K562 (cell line): ENCODE measurements at regions not wholly inside any gene's neighbourhood (a gene's known extent, or its start where the extent isn't known, plus 50 kb on each side); places are given as distances from the start of the nearest gene placed in this dataset.

Experiments
- CBX2 ChIP-seq: fragments of 200-600 bp; sonication (generic); IDR thresholded peaks from one replicate; pipeline ENCODE4 v1.6.1; 2012; ENCODE audit warnings: mild to moderate bottlenecking, low read length, inconsistent platforms; ENCODE audit not compliant: insufficient read depth, poor library complexity, severe bottlenecking
- EP400 ChIP-seq: fragments of 450-650 bp; IDR thresholded peaks from 2 replicates; pipeline ENCODE4 v1.6.1; 2017; ENCODE audit warnings: antibody characterized with exemption, mild to moderate bottlenecking, moderate library complexity
- ETV5 ChIP-seq: sonication (generic); formaldehyde crosslinking; IDR thresholded peaks from 2 replicates; pipeline ENCODE4 v1.4.0; 2020; ENCODE audit warnings: low read depth, mild to moderate bottlenecking, missing genetic modification reagents
- HDAC1 ChIP-seq, 2 experiments: fragments of 450-650 bp; IDR thresholded peaks; 2 replicates each; pipeline ENCODE4 v1.6.1; 2016 to 2017; ENCODE audit warnings: inconsistent platforms in 1 of 2, mild to moderate bottlenecking in 1 of 2, moderate library complexity in 1 of 2
- SMAD3 ChIP-seq: fragments of 450-650 bp; formaldehyde crosslinking; conservative IDR thresholded peaks from 2 replicates; pipeline ENCODE4 v1.4.0; 2020; ENCODE audit warnings: mild to moderate bottlenecking
- ZNF282 ChIP-seq: sonication (generic); formaldehyde crosslinking; IDR thresholded peaks from 2 replicates; pipeline ENCODE4 v1.8.1; 2023; ENCODE audit warnings: missing genetic modification reagents
- ZNF551 ChIP-seq: fragments of 250-450 bp; sonication (Bioruptor Pico); IDR thresholded peaks from 2 replicates; pipeline ENCODE4 v1.5.0; 2021; ENCODE audit warnings: mild to moderate bottlenecking, moderate library complexity
- TF ChIP-seq, protein P1 (sequence below), 2 experiments: fragments of 250-450 bp in 1 of 2; fragments of 450-650 bp in 1 of 2; sonication (Bioruptor Pico) in 1 of 2; IDR thresholded peaks; 2 replicates each; pipeline versions ENCODE4 v1.6.1 to v1.8.0; 2016 to 2021; ENCODE audit warnings: mild to moderate bottlenecking in 2 of 2, moderate library complexity in 2 of 2, missing compliant biosample characterization in 1 of 2, missing genetic modification characterization in 1 of 2
- TF ChIP-seq, protein P2 (sequence below), 2 experiments: IDR thresholded peaks in 1 of 2; conservative IDR thresholded peaks in 1 of 2; 2 replicates each; pipeline ENCODE4 v1.6.1; 2016; ENCODE audit warnings: low read depth in 2 of 2, mild to moderate bottlenecking in 1 of 2, missing compliant biosample characterization in 1 of 2, missing genetic modification characterization in 1 of 2, moderate library complexity in 1 of 2
- TF ChIP-seq, protein P3 (sequence below): sonication (generic); formaldehyde crosslinking; IDR thresholded peaks from 2 replicates; pipeline ENCODE4 v1.8.0; 2023; ENCODE audit warnings: missing genetic modification reagents, mild to moderate bottlenecking, borderline replicate concordance

DNA sequence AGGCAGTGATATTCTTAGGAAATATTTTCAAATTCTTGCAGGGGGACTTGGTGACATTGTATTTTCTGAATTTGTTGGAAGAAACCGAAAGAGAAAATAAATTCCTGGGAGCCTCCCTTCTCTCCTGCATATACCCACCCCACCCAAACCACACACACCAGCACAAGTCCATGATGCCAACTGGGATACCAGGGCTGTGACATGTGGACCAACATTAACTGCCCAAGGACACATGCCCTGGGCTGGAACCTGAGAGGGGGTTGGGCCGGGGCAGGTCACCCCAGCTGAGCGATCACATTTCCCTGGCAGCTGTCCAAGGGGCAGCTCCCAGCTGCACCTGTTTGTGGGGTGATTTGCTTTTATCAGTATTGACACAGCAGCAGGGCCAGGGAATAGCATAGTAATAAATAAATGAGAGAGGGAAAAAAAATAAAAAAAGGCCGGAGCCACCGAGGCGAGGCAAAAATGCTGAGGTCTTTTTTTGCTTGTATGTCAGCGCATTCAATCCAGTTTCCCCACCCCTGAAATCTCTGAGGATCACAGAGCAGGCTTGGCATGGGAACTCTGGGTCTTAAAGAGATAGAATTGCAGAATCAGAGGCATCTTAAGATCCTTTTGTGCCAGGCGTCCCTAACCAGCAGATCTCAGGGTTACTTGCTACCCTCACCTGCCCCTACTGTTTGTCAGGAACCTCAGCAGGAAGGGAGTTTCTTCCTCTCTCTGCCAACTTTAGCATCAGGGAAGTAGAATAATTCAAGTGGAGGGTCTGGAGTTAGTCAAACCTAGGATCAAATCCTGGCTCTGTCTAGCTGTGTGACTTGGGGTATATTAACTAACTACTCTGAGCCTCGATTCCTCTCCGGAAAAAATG lies 66.5 kb upstream of the PIM1 start (continued):
- TF ChIP-seq, protein P1, sequence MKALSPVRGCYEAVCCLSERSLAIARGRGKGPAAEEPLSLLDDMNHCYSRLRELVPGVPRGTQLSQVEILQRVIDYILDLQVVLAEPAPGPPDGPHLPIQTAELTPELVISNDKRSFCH (CRISPR knock-in tag; IDR thresholded peaks at IDR 0.05) = no peak
- TF ChIP-seq, protein P1 (tag; IDR thresholded peaks at IDR 0.05) = peak; percentile 44; the same call in 1 of the 2 replicates
- TF ChIP-seq, protein P2, sequence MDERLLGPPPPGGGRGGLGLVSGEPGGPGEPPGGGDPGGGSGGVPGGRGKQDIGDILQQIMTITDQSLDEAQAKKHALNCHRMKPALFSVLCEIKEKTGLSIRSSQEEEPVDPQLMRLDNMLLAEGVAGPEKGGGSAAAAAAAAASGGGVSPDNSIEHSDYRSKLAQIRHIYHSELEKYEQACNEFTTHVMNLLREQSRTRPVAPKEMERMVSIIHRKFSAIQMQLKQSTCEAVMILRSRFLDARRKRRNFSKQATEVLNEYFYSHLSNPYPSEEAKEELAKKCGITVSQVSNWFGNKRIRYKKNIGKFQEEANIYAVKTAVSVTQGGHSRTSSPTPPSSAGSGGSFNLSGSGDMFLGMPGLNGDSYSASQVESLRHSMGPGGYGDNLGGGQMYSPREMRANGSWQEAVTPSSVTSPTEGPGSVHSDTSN (CRISPR knock-in tag; IDR thresholded peaks at IDR 0.05; ENCODE audit: low read depth) = no peak
- TF ChIP-seq, protein P2 (tag; conservative IDR thresholded peaks at IDR 0.05; ENCODE audit: low read depth) = peak; percentile 74
- no peak for TF ChIP-seq ZNF551 (CRISPR knock-in tag)
- TF ChIP-seq, protein P3, sequence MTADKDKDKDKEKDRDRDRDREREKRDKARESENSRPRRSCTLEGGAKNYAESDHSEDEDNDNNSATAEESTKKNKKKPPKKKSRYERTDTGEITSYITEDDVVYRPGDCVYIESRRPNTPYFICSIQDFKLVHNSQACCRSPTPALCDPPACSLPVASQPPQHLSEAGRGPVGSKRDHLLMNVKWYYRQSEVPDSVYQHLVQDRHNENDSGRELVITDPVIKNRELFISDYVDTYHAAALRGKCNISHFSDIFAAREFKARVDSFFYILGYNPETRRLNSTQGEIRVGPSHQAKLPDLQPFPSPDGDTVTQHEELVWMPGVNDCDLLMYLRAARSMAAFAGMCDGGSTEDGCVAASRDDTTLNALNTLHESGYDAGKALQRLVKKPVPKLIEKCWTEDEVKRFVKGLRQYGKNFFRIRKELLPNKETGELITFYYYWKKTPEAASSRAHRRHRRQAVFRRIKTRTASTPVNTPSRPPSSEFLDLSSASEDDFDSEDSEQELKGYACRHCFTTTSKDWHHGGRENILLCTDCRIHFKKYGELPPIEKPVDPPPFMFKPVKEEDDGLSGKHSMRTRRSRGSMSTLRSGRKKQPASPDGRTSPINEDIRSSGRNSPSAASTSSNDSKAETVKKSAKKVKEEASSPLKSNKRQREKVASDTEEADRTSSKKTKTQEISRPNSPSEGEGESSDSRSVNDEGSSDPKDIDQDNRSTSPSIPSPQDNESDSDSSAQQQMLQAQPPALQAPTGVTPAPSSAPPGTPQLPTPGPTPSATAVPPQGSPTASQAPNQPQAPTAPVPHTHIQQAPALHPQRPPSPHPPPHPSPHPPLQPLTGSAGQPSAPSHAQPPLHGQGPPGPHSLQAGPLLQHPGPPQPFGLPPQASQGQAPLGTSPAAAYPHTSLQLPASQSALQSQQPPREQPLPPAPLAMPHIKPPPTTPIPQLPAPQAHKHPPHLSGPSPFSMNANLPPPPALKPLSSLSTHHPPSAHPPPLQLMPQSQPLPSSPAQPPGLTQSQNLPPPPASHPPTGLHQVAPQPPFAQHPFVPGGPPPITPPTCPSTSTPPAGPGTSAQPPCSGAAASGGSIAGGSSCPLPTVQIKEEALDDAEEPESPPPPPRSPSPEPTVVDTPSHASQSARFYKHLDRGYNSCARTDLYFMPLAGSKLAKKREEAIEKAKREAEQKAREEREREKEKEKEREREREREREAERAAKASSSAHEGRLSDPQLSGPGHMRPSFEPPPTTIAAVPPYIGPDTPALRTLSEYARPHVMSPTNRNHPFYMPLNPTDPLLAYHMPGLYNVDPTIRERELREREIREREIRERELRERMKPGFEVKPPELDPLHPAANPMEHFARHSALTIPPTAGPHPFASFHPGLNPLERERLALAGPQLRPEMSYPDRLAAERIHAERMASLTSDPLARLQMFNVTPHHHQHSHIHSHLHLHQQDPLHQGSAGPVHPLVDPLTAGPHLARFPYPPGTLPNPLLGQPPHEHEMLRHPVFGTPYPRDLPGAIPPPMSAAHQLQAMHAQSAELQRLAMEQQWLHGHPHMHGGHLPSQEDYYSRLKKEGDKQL (CRISPR knock-in tag) = peak; percentile 86; the same call in 1 of the 2 replicates
- TF ChIP-seq ETV5 = peak; percentile 36; the same call in 1 of the 2 replicates
- TF ChIP-seq SMAD3 (CRISPR knock-in tag) = 0 out of 2 replicates have a peak, but pooled peaks have one; percentile 48
- TF ChIP-seq ZNF282 (CRISPR knock-in tag) = no peak
- TF ChIP-seq HDAC1 (IDR thresholded peaks at IDR 0.05) = peak; percentile 91 to 98
- TF ChIP-seq EP400 = peak; percentile 87
- TF ChIP-seq CBX2 = no peak
